ENCODE measurements at regions not wholly inside any gene's neighbourhood (a gene's known extent, or its start where the extent isn't known, plus 50 kb on each side); places are given as distances from the start of the nearest gene placed in this dataset.

- DNase-seq (ENCODE audit: low read depth, low spot score) = no peak
These were observed 480.4 kb downstream of the GATA3 start for GRCh38 chr10:8534891-8535290.

DNA sequence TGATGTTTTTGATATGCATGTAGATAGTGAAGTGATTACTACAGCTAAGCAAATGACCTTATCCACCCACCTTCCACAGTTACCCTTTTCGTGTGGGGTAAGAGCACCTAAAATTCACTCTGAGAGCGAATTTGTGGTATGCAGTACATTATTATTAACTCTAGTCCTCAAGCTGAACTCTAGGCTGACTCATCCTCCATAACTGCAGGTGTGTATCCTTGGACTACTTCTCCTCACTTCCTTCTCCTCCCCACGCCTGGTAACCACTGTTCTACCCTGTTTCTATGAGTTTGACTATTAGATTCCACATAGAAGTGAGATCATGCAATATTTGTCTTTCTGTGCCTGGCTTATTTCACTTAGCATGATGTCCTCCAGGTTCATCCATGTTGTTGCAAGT, 484.6 kb downstream of the GATA3 start:
- DNase-seq (ENCODE audit: low read depth, low spot score) = no peak

- DNase-seq (ENCODE audit: low read depth, low spot score) = peak; percentile 3
These were observed 489.0 kb downstream of the GATA3 start for GRCh38 chr10:8543361-8544056.

DNA sequence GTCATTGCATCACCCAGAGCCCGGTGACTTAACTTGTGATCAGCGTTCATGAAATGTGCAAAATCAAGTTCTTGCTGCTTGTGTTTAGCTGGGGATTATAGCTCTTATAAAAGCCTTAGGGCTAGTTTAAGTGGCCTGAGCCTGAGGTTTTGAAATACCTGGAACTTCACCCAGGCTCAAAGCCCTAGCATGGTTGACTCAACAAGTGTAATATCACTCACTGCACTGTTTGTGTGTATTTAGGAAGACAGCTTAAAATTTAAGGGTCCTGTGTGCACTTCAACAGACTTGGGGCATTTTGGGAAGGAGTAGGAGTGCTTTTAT, 489.5 kb downstream of the GATA3 start:
- DNase-seq (ENCODE audit: low read depth, low spot score) = no peak

DNA sequence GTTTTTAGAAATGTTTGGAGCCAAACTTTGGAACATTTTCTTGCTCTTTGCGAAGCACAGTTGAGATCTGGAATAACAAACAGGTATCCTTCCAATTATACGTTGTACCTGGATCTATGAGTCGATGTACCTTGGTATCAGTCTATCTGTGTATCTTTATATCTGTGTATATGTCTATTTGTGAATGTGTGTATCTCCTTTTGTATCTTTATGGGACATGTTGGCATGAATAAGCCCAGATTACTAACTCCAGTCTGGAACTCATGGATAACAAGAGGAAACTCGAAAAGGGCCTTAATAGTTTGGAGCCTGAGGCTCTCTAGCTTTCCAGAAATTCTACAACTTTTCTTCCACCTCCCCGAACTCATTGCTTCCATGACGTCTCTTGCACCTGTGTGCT, 490.0 kb downstream of the GATA3 start:
- no peak for DNase-seq (ENCODE audit: low read depth, low spot score)

DNA sequence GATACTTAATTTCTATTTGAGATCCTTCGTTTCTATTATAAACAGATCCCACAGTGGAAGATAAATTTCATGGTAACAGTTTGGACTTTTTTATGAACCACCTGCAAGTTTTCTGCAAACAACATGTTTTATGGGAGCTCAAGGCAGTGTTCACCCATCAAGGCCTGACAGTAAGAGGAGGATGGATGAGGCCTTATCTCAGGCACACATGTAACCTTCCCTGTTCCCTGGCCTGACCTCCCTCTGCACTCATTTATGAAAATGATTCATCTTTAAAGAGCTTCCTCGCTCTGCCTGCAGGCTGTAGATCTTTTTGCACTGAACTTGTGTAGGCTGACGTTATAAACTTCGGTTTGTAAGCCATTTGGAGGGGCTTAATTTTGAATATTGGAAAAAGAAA, 500.1 kb downstream of the GATA3 start:
- no peak for DNase-seq (ENCODE audit: low read depth, low spot score)

- DNase-seq (ENCODE audit: low read depth, low spot score) = no peak
These were observed 501.8 kb downstream of the GATA3 start for GRCh38 chr10:8556321-8556720.

DNA sequence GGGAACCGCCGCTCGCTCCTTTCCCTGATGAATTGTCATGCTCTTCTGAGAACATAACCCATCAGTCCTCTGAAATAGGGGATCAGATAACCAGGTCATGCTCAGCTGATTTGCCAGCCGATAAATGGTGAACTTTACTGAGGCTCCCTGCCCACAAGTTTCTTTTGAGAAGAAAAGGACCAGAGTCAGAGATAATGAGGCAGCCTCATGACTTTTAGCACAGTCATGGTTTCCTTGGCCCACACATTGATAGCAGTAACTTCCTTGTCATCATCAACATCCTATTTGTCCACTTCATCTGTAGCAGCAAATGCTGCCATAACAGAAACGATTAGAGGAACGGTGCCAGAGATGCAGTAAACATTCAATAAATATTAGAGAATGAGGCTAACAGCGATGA, 509.0 kb downstream of the GATA3 start:
- DNase-seq (ENCODE audit: low read depth, low spot score) = no peak

DNA sequence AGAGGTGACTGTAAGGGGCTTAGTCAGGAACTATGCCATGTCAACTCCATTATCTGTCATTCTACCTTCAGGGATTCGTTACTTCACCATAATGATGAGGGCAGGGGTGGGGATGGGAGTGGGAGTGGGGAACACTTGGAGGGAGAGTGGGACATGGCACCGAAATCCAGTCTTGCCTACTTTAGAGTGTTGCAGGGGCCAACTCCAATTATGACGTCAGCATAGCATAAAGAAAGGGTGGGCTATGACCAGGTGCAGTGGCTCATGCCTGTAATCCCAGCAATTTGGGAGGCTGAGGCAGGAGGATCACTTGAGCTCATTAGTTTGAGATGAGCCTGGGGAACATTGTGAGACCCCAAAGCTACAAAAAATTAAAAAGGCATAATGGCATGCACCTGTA, 512.2 kb downstream of the GATA3 start:
- no peak for DNase-seq (ENCODE audit: low read depth, low spot score)

DNA sequence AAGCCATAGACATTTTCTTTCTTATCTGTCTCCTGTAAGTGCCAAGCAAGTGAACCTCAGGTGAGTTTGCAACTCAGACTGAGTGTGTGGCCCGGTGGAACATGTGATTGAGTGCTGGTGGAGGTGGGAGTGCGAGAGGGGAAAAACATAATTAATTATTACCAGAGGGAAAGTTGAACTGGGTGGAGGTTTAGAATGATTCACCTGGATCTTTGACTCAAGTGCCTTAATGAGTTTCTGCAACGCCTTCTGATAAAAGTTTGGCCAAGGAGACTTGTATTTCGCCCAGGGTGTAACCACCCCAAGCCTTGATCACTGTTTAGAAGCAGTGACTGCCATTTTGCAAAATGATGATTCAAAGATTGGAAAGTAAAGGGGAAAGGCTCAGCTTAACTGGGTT, 513.9 kb downstream of the GATA3 start:
- DNase-seq (ENCODE audit: low read depth, low spot score) = no peak

DNA sequence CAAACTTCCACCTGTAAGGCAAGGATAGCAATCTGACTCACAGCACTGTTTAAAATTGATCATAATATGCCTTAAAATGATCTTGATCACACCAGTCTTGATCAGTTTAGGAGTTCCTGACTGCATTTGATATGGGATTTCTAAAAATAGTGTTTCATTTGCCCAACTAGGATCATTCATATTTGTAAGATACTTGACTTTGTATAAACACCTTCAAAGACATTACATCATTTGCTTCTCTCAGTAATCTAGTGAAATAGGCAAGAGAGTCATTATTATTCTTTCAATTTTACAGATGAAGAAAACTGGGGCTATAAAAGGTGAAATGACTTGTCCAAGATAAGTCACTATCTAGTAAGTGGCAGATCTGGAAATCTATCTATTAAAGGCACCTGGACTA, 521.1 kb downstream of the GATA3 start:
- DNase-seq (ENCODE audit: low read depth, low spot score) = no peak

DNA sequence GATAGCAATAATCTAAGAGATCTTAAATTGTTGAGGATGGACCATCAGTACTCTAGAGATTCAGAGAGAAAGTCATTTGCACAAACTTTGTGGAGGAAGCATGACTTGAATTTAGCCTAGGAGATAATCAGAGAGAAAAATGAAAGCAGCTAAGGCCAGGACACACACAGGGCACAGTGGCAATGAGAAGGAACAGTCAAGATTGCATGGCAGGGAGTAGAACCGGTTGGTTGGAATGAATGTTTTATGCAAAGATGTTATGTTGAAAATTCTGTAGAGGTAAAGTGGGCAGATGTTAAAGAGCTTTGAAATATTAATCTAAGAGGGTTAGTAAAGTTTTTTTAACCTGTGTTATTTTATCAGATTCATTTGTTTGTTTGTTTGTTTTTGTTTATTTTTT, 521.8 kb downstream of the GATA3 start:
- no peak for DNase-seq (ENCODE audit: low read depth, low spot score)

GRCh38 chr10:8576911-8577310, 522.4 kb downstream of the GATA3 start:
- no peak for DNase-seq (ENCODE audit: low read depth, low spot score)

- no peak for DNase-seq (ENCODE audit: low read depth, low spot score)
These were observed 523.2 kb downstream of the GATA3 start for GRCh38 chr10:8577686-8578085.

GRCh38 chr10:8581521-8582225, 527.2 kb downstream of the GATA3 start:
- DNase-seq (ENCODE audit: low read depth, low spot score) = no peak

DNA sequence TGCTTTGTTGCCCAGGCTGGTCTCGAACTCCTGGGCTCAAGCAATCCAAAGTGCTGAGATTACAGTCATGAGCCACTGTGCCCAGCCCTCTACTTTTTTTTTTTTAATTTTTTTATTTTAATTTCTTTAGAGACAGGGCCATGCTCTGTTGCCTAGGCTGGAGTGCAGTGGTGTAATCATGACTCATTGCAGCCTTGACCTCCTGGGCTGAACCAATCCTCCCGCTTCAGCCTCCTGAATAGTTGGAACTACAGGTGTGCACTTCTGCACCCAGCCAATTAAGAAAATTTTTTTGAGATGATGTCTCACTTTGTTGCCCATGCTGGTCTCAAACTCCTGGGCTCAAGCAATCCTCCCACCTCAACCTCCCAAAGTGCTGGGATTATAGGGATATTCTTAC, 528.6 kb downstream of the GATA3 start:
- DNase-seq (ENCODE audit: low read depth, low spot score) = no peak

DNA sequence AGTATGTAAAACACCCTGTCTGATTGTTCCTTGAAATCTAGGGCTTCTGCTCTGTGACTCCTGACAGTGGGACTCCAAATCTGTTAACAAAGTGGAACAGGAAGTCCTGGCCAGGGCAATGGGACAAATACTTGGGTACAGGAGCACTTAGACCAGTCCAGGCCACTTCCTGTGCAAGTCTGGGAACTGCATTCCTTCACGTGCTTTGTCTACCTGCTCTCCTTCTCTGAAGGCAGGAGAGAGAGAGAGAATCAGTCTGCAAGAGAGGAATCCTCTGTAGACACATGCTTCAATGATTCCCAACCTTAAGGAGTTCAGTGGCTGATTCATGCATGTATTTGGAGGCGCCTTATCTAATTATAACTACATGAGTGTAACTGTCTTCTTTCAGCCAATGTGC, 530.2 kb downstream of the GATA3 start:
- no peak for DNase-seq (ENCODE audit: low read depth, low spot score)

DNA sequence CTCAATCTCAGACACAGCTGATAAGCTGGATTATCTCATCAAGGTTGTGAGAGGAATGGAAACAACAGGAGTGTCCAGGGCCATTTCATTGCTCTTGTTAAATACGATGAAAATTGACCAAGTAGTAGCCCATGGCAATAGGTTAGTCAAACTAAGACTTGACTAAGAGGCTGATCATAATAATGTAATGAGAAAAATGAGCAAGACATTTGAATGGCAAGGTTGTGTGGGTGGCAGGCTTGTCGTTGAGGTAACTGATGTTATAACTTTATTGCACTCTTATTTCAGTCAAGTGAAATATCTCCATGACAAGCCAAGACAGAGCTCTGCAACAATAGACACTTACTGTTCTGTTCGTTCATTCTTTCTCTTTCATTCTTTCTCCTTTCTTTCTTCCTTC, 532.0 kb downstream of the GATA3 start:
- no peak for DNase-seq (ENCODE audit: low read depth, low spot score)

GRCh38 chr10:8588135-8588534, 533.6 kb downstream of the GATA3 start:
- no peak for DNase-seq (ENCODE audit: low read depth, low spot score)

DNA sequence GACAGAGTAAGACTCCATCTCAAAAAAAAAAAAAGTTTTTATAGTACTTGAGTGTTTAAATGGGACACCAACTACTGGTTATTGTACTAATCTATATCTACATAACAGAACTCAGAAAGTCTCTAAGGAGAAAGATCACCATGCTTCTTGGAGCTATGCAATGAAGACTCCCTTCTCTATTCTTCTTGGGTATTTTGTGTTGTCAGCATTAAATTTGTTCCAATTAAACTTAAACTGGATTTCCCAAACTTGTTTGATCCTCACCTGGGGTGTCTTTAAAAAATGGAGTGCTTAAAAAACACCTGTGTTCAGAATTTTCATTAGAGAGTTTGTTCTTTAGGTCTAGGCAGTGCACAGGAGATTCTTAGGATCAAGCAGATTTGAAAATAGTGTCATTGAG, 536.0 kb downstream of the GATA3 start:
- no peak for DNase-seq (ENCODE audit: low read depth, low spot score)

- DNase-seq (ENCODE audit: low read depth, low spot score) = no peak
These were observed 537.2 kb downstream of the GATA3 start for GRCh38 chr10:8591640-8592039.

- no peak for DNase-seq (ENCODE audit: low read depth, low spot score)
These were observed 539.7 kb downstream of the GATA3 start for GRCh38 chr10:8594176-8594575.

- DNase-seq (ENCODE audit: low read depth, low spot score) = no peak
These were observed 540.2 kb downstream of the GATA3 start for GRCh38 chr10:8594711-8595110.

- DNase-seq (ENCODE audit: low read depth, low spot score) = no peak
These were observed 540.7 kb downstream of the GATA3 start for GRCh38 chr10:8595140-8595539.
